ENCODE measurements at regions not wholly inside any gene's neighbourhood (a gene's known extent, or its start where the extent isn't known, plus 50 kb on each side); places are given as distances from the start of the nearest gene placed in this dataset.

DNA sequence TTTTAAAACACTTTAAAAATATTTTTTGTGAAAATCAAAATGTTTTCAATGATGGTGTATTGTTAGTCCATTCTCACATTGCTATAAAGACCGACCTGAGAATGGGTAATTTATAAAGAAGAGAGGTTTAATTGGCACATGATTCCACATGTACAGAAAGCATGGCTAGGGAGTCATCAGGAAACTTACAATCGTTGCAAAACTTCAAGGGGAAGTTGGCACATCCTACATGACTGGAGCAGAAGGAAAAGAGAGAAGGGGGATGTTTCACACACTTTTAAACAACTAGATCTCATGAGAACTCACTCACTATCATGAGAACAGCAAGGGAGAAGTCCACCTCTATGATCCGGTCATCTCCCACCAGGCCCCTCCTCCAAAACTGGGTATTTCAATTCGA lies 110.7 kb downstream of the TMEM47 start:
- TF ChIP-seq POLR2A (IDR thresholded peaks at IDR 0.05), result no peak
- TF ChIP-seq, protein P1, sequence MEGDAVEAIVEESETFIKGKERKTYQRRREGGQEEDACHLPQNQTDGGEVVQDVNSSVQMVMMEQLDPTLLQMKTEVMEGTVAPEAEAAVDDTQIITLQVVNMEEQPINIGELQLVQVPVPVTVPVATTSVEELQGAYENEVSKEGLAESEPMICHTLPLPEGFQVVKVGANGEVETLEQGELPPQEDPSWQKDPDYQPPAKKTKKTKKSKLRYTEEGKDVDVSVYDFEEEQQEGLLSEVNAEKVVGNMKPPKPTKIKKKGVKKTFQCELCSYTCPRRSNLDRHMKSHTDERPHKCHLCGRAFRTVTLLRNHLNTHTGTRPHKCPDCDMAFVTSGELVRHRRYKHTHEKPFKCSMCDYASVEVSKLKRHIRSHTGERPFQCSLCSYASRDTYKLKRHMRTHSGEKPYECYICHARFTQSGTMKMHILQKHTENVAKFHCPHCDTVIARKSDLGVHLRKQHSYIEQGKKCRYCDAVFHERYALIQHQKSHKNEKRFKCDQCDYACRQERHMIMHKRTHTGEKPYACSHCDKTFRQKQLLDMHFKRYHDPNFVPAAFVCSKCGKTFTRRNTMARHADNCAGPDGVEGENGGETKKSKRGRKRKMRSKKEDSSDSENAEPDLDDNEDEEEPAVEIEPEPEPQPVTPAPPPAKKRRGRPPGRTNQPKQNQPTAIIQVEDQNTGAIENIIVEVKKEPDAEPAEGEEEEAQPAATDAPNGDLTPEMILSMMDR (IDR thresholded peaks at IDR 0.05), result no peak

Measured in uterus (tissue), 2 donors.